Effector memory CD8-positive, alpha-beta T cell (primary cell): ENCODE measurements at regions not wholly inside any gene's neighbourhood (a gene's known extent, or its start where the extent isn't known, plus 50 kb on each side); places are given as distances from the start of the nearest gene placed in this dataset.

Experiments used
- ATAC-seq: fragments of 150-1000 bp; cut with Tn5 transposase; replicated peaks from 2 replicates; pipeline ENCODE4 v1.10.0; 2021; ENCODE audit warnings: mild to moderate bottlenecking, moderate library complexity
- DNase-seq, 3 experiments: peaks; one replicate each; pipeline ENCODE4 v3.0.0; 2021
- H3K27ac Mint-ChIP-seq, 2 donors: one replicate each; pipeline ENCODE4 v1.8.0; 2022; ENCODE audit warnings: mild to moderate bottlenecking in 2 of 2, mixed read lengths in 2 of 2, moderate library complexity in 2 of 2
- H3K27me3 Mint-ChIP-seq, 2 donors: one replicate each; pipeline ENCODE4 v1.8.0; 2022; ENCODE audit warnings: mixed read lengths in 2 of 2
- H3K36me3 Mint-ChIP-seq: one replicate; pipeline ENCODE4 v1.8.0; 2022; ENCODE audit warnings: mild to moderate bottlenecking, moderate library complexity, mixed read lengths; ENCODE audit not compliant: insufficient read depth
- H3K4me1 Mint-ChIP-seq, 2 donors: one replicate each; pipeline ENCODE4 v1.8.0; 2022; ENCODE audit warnings: low read depth in 2 of 2, mixed read lengths in 2 of 2
- H3K4me3 Mint-ChIP-seq, 2 donors: one replicate each; pipeline ENCODE4 v1.8.0; 2022; ENCODE audit warnings: mild to moderate bottlenecking in 2 of 2, mixed read lengths in 2 of 2, moderate library complexity in 2 of 2
- H3K9me3 Mint-ChIP-seq, 2 donors: one replicate each; pipeline ENCODE4 v1.8.0; 2022; ENCODE audit warnings: mixed read lengths in 2 of 2

- no peak for DNase-seq
- H3K4me1 Mint-ChIP-seq = no peaks in the 10 kb centered on the region
- no peaks in the 10 kb centered on the region for H3K27me3 Mint-ChIP-seq
- peaks cover 17 to 26% of the 10 kb centered on the region in 2 donors for H3K9me3 Mint-ChIP-seq
- no peak for ATAC-seq
- H3K4me3 Mint-ChIP-seq = no peak overlapping the region
- H3K27ac Mint-ChIP-seq = no peak overlapping the region
- no peaks in the 10 kb centered on the region for H3K36me3 Mint-ChIP-seq
Measured at GRCh38 chr10:107303203-107303602, 138.7 kb upstream of the SORCS1 start.

DNA sequence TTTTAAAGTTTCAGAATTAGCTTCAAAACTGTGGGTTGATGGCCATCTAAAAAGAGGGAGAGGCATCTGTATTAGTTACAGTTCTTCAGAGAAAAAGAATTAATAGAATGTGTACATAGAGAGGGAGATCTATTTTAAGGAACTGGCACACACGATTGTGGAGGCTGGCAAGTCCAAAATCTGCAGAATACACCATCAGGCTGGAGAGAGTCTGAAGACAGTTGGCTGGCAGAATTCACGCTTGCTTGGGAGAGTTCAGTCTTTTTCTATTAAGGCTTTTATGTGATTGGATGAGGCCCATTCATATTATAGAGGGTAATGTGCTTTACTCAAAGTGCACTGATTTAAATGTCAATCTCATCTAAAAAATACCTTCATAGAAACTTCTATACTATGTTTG lies 135.1 kb upstream of the SORCS1 start:
- ATAC-seq = no peak
- no peaks in the 10 kb centered on the region for H3K27me3 Mint-ChIP-seq
- H3K27ac Mint-ChIP-seq = no peak overlapping the region
- no peak overlapping the region for H3K4me3 Mint-ChIP-seq
- no peak for DNase-seq
- H3K9me3 Mint-ChIP-seq = peaks cover 14 to 19% of the 10 kb centered on the region in 2 donors
- no peaks in the 10 kb centered on the region for H3K36me3 Mint-ChIP-seq
- H3K4me1 Mint-ChIP-seq = no peaks in the 10 kb centered on the region

DNA sequence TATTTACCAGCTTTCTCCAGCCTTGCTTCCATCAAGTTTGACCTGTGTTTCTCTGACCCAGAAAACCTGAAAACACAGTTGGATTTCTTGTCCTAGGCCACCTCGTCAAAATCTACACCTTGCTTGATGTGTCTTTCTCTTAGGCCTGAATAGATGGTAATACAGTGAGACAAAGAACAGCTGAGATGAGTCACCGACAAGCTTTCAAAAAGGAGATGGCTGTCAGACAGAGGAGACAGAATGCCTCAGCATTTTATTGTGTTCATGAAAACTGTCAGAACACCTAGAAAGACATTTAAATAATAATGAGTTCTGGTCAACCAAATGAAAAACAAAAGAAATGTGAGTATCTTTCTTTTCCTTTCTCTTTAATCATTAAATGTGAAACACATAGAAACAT lies 119.7 kb upstream of the SORCS1 start:
- Mint-ChIP-seq H3K27me3 (no peaks in the 10 kb centered on the region), H3K9me3 (peaks cover 2 to 9% of the 10 kb centered on the region in 2 donors), H3K4me3 (no peak overlapping the region), H3K27ac (no peak overlapping the region), H3K4me1 (no peaks in the 10 kb centered on the region), H3K36me3 (no peaks in the 10 kb centered on the region)
- DNase-seq = no peak
- ATAC-seq = no peak

DNA sequence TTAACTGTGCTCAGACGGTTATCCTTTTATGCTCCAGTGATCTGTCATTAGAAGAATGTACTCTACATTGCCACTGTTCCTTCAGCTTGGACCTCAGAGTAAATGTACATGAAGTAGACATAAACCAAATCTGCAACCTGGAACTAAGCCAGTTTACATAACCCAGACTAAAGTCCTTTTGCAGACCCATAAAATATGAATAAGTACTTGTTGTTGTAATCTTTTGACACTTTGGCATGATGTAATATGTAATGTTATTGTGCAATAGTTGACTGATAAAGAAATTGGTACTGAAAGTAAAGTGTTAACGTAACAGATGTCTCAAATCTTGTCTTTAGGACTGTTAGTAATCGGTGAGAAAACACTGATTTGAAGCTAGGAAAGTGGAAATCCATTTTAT lies 115.8 kb upstream of the SORCS1 start:
- no peak for DNase-seq
- no peak for ATAC-seq
- no peaks in the 10 kb centered on the region for H3K36me3 Mint-ChIP-seq
- H3K27ac Mint-ChIP-seq = no peak overlapping the region
- H3K4me1 Mint-ChIP-seq = no peaks in the 10 kb centered on the region
- no peaks in the 10 kb centered on the region for H3K27me3 Mint-ChIP-seq
- no peak overlapping the region for H3K4me3 Mint-ChIP-seq
- peaks cover 4 to 15% of the 10 kb centered on the region in 2 donors for H3K9me3 Mint-ChIP-seq

DNA sequence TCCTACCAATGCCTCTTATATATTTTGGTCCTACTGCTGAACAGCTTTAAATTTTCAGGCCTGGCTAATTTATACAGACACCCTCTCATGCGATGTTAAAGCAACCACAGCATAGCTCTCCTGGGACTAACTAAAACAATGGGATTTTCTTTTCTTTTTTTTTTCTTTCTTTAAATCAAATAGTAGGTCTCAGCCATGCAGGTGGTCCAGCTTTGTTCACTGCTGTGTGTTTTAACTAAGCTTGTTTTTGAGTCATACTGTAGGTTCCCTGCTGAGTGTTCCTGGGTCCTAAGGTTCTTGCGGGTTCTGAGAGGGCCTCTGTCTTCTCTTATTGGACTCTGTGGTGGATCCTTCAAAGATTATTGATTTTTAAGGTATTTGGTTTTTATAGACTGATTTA lies 113.1 kb upstream of the SORCS1 start:
- ATAC-seq = no peak

GRCh38 chr10:107275806-107276205 lies 111.3 kb upstream of the SORCS1 start:
- peaks cover 9 to 16% of the 10 kb centered on the region in 2 donors for H3K9me3 Mint-ChIP-seq
- H3K27me3 Mint-ChIP-seq = no peaks in the 10 kb centered on the region
- no peak overlapping the region for H3K27ac Mint-ChIP-seq
- no peaks in the 10 kb centered on the region for H3K4me1 Mint-ChIP-seq
- DNase-seq (no peak), ATAC-seq (no peak)
- H3K4me3 Mint-ChIP-seq = no peak overlapping the region
- H3K36me3 Mint-ChIP-seq = no peaks in the 10 kb centered on the region

More for the DNA sequence above, 113.1 kb upstream of the SORCS1 start:
- Mint-ChIP-seq H3K27ac (no peak overlapping the region), H3K27me3 (no peaks in the 10 kb centered on the region), H3K4me3 (no peak overlapping the region), H3K9me3 (peaks cover 7 to 23% of the 10 kb centered on the region in 2 donors), H3K36me3 (no peaks in the 10 kb centered on the region), H3K4me1 (no peaks in the 10 kb centered on the region)
- DNase-seq = no peak

DNA sequence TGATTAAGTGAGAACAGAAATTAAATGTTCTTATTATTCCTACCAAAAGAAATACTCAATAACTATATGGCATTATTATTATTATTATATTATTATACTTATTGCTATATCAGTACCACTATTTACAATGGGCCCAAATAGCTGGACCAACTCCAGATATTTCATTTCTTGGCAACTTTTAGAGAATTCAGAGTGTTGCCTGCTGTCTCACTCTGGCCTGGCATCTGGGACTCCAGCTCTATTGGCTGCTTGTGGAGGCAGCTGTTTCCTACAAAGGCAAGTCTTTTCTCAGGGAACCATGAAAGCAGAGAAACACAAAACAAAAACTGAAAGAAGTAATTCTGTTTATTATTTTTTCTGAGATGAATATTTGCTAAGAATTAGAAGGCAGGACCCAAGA lies 105.1 kb upstream of the SORCS1 start:
- H3K4me3 Mint-ChIP-seq = no peak overlapping the region
- H3K27ac Mint-ChIP-seq = no peak overlapping the region
- H3K9me3 Mint-ChIP-seq = peaks cover 9 to 21% of the 10 kb centered on the region in 2 donors
- no peaks in the 10 kb centered on the region for H3K27me3 Mint-ChIP-seq
- H3K4me1 Mint-ChIP-seq = no peaks in the 10 kb centered on the region
- no peaks in the 10 kb centered on the region for H3K36me3 Mint-ChIP-seq
- ATAC-seq (no peak), DNase-seq (no peak)

- no peaks in the 10 kb centered on the region for H3K4me1 Mint-ChIP-seq
- ATAC-seq (no peak), DNase-seq (no peak)
- H3K27me3 Mint-ChIP-seq = no peaks in the 10 kb centered on the region
- no peak overlapping the region for H3K4me3 Mint-ChIP-seq
- H3K27ac Mint-ChIP-seq = no peak overlapping the region
- no peaks in the 10 kb centered on the region for H3K36me3 Mint-ChIP-seq
- H3K9me3 Mint-ChIP-seq = peaks cover 9 to 20% of the 10 kb centered on the region in 2 donors
Measured at GRCh38 chr10:107264742-107265141, 100.2 kb upstream of the SORCS1 start.

- ATAC-seq (no peak), DNase-seq (no peak)
- H3K36me3 Mint-ChIP-seq = no peaks in the 10 kb centered on the region
- peaks cover 0 to 8% of the 10 kb centered on the region in 2 donors for H3K9me3 Mint-ChIP-seq
- H3K27me3 Mint-ChIP-seq = no peaks in the 10 kb centered on the region
- no peak overlapping the region for H3K27ac Mint-ChIP-seq
- H3K4me1 Mint-ChIP-seq = no peaks in the 10 kb centered on the region
- H3K4me3 Mint-ChIP-seq = no peak overlapping the region
Measured at GRCh38 chr10:107244122-107244521, 79.6 kb upstream of the SORCS1 start.

- Mint-ChIP-seq H3K27ac (no peak overlapping the region), H3K9me3 (peaks cover 10 to 22% of the 10 kb centered on the region in 2 donors), H3K36me3 (no peaks in the 10 kb centered on the region), H3K27me3 (no peaks in the 10 kb centered on the region), H3K4me3 (no peak overlapping the region), H3K4me1 (no peaks in the 10 kb centered on the region)
- DNase-seq (no peak), ATAC-seq (no peak)
Measured at GRCh38 chr10:107238275-107238674, 73.8 kb upstream of the SORCS1 start.

GRCh38 chr10:107232013-107232412 lies 67.5 kb upstream of the SORCS1 start:
- DNase-seq (no peak), ATAC-seq (no peak)
- H3K36me3 Mint-ChIP-seq = no peaks in the 10 kb centered on the region
- no peak overlapping the region for H3K27ac Mint-ChIP-seq
- H3K9me3 Mint-ChIP-seq = peaks cover 20 to 24% of the 10 kb centered on the region in 2 donors
- no peaks in the 10 kb centered on the region for H3K27me3 Mint-ChIP-seq
- no peak overlapping the region for H3K4me3 Mint-ChIP-seq
- no peaks in the 10 kb centered on the region for H3K4me1 Mint-ChIP-seq

GRCh38 chr10:107230887-107231286 lies 66.4 kb upstream of the SORCS1 start:
- ATAC-seq = no peak
- H3K4me3 Mint-ChIP-seq = no peak overlapping the region
- peaks cover 17 to 25% of the 10 kb centered on the region in 2 donors for H3K9me3 Mint-ChIP-seq
- no peak overlapping the region for H3K27ac Mint-ChIP-seq
- DNase-seq = no peak
- H3K4me1 Mint-ChIP-seq = no peaks in the 10 kb centered on the region
- no peaks in the 10 kb centered on the region for H3K27me3 Mint-ChIP-seq
- no peaks in the 10 kb centered on the region for H3K36me3 Mint-ChIP-seq

DNA sequence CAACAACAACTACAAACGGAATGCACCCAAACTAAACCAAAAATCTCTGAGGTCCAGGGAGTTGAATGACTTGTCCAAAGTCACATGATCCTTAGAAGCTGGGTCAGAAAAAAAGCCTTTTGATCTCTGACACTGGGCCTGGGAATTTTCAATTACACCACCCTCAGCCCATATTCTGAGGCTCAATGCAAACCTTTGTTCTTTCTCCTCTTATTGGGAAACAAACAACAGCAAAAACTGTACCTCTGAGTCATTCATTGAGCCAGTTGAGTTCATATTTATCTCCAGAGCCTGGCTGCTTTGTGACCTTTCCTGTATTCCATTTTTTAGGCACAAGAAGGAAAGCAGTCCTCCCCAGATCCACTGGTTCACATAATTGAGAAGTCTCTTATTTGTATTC lies 51.2 kb upstream of the SORCS1 start:
- Mint-ChIP-seq H3K27me3 (no peaks in the 10 kb centered on the region), H3K9me3 (peaks cover 0 to 8% of the 10 kb centered on the region in 2 donors), H3K4me1 (no peaks in the 10 kb centered on the region), H3K4me3 (no peak overlapping the region), H3K27ac (no peak overlapping the region), H3K36me3 (no peaks in the 10 kb centered on the region)
- ATAC-seq (no peak), DNase-seq (no peak)
